HK-2 (cell line): ENCODE measurements at regions not wholly inside any gene's neighbourhood (a gene's known extent, or its start where the extent isn't known, plus 50 kb on each side); places are given as distances from the start of the nearest gene placed in this dataset.

Experiments used
- DNase-seq: peaks from one replicate; pipeline ENCODE4 v3.0.0-alpha.2; 2018; ENCODE audit not compliant: unreplicated experiment

GRCh38 chr9:27750566-27750965 is 177.3 kb upstream of the C9orf72 start:
- no peak for DNase-seq

- DNase-seq, result no peak
These were observed 178.8 kb upstream of the C9orf72 start for GRCh38 chr9:27752069-27752468.

- DNase-seq, result no peak
These were observed 182.6 kb upstream of the C9orf72 start for GRCh38 chr9:27755846-27756245.

- DNase-seq, result no peak
These were observed 183.1 kb upstream of the C9orf72 start for GRCh38 chr9:27756418-27756817.

GRCh38 chr9:27763831-27764230 is 190.6 kb upstream of the C9orf72 start:
- no peak for DNase-seq

GRCh38 chr9:27765266-27766072 is 192.2 kb upstream of the C9orf72 start:
- DNase-seq, result no peak

GRCh38 chr9:27766073-27766835 is 193.0 kb upstream of the C9orf72 start:
- no peak for DNase-seq

- no peak for DNase-seq
These were observed 195.5 kb upstream of the C9orf72 start for GRCh38 chr9:27768781-27769180.

GRCh38 chr9:27770541-27770940 is 197.3 kb upstream of the C9orf72 start:
- DNase-seq, result no peak

GRCh38 chr9:27771803-27772545 is 198.7 kb upstream of the C9orf72 start:
- no peak for DNase-seq

- DNase-seq, result peak; percentile 11
These were observed 211.8 kb upstream of the C9orf72 start for GRCh38 chr9:27784847-27785713.

- no peak for DNase-seq
These were observed 212.4 kb upstream of the C9orf72 start for GRCh38 chr9:27785714-27786100.

GRCh38 chr9:27787891-27788290 is 214.6 kb upstream of the C9orf72 start:
- no peak for DNase-seq

GRCh38 chr9:27791311-27791710 is 218.0 kb upstream of the C9orf72 start:
- DNase-seq, result no peak

GRCh38 chr9:27792971-27793689 is 219.8 kb upstream of the C9orf72 start:
- DNase-seq, result no peak

GRCh38 chr9:27799326-27799725 is 226.0 kb upstream of the C9orf72 start:
- DNase-seq, result no peak

- no peak for DNase-seq
These were observed 226.9 kb upstream of the C9orf72 start for GRCh38 chr9:27800159-27800558.

GRCh38 chr9:27800692-27801370 is 227.6 kb upstream of the C9orf72 start:
- DNase-seq, result no peak

- DNase-seq, result no peak
These were observed 228.3 kb upstream of the C9orf72 start for GRCh38 chr9:27801545-27801944.

- DNase-seq, result no peak
These were observed 229.1 kb upstream of the C9orf72 start for GRCh38 chr9:27802418-27802817.
